DND-41 (cell line): ENCODE measurements at regions not wholly inside any gene's neighbourhood (a gene's known extent, or its start where the extent isn't known, plus 50 kb on each side); places are given as distances from the start of the nearest gene placed in this dataset.

Experiments used
- ATAC-seq: fragments of 200-7000 bp; cut with Tn5 transposase; 3 replicates; pipeline ENCODE4 v1.9.1; 2021; ENCODE audit warnings: low read depth; ENCODE audit not compliant: insufficient read depth
- DNase-seq: peaks from one replicate; pipeline ENCODE4 v3.0.0-alpha.2; 2020
- H2AFZ ChIP-seq: 2 replicates; pipeline ENCODE4 v1.6.0; 2012; ENCODE audit warnings: low read depth, low read length
- H3K27ac ChIP-seq: 2 replicates; pipeline ENCODE4 v1.5.1; 2012; ENCODE audit warnings: low read length, inconsistent platforms
- H3K27me3 ChIP-seq: fragments of 200-600 bp; sonication (generic); 2 replicates; pipeline ENCODE4 v1.6.0; 2012; ENCODE audit warnings: low read length, mild to moderate bottlenecking, inconsistent platforms; ENCODE audit not compliant: insufficient read depth, poor library complexity
- H3K36me3 ChIP-seq: 2 replicates; pipeline ENCODE4 v1.5.1; 2012; ENCODE audit warnings: low read length, inconsistent platforms; ENCODE audit not compliant: insufficient read depth
- H3K4me1 ChIP-seq: 2 replicates; pipeline ENCODE4 v1.5.1; 2012; ENCODE audit warnings: mild to moderate bottlenecking, low read length; ENCODE audit not compliant: insufficient read depth
- H3K4me2 ChIP-seq: 2 replicates; pipeline ENCODE4 v1.6.0; 2012; ENCODE audit warnings: mild to moderate bottlenecking, moderate library complexity, low read length, inconsistent platforms; ENCODE audit not compliant: insufficient read depth
- H3K4me3 ChIP-seq, 2 experiments: fragments of 200-600 bp in 1 of 2; shearing (Covaris generic) in 1 of 2; 2 replicates each; pipeline ENCODE4 v1.5.1; 2012 to 2016; ENCODE audit warnings: inconsistent platforms in 2 of 2, low read length in 2 of 2, mild to moderate bottlenecking in 2 of 2, low read depth in 1 of 2, moderate library complexity in 1 of 2
- H3K79me2 ChIP-seq: 2 replicates; pipeline ENCODE4 v1.6.0; 2012; ENCODE audit warnings: low read length, inconsistent platforms; ENCODE audit not compliant: insufficient read depth
- H3K9ac ChIP-seq: 2 replicates; pipeline ENCODE4 v1.6.0; 2012; ENCODE audit warnings: low read depth, mild to moderate bottlenecking, inconsistent platforms, low read length, moderate library complexity
- H3K9me3 ChIP-seq: 2 replicates; pipeline ENCODE4 v1.5.1; 2012; ENCODE audit warnings: low read length, moderate library complexity, mild to moderate bottlenecking, inconsistent platforms; ENCODE audit not compliant: insufficient read depth, severe bottlenecking
- H4K20me1 ChIP-seq: 2 replicates; pipeline ENCODE4 v1.6.0; 2012; ENCODE audit warnings: low read length; ENCODE audit not compliant: insufficient read depth
- CTCF ChIP-seq: IDR thresholded peaks from 2 replicates; pipeline ENCODE4 v1.5.1; 2012; ENCODE audit warnings: borderline replicate concordance, low read length, moderate library complexity, mild to moderate bottlenecking; ENCODE audit not compliant: poor library complexity, severe bottlenecking; ENCODE audit errors: extremely low read depth
- EZH2 ChIP-seq: IDR thresholded peaks from 3 replicates; pipeline ENCODE4 v1.6.1; 2012; ENCODE audit warnings: borderline replicate concordance, low read depth, mild to moderate bottlenecking, moderate library complexity, low read length, inconsistent platforms; ENCODE audit not compliant: severe bottlenecking

- Histone ChIP-seq H2AFZ (no peak overlapping the region), H4K20me1 (no peaks in the 10 kb centered on the region), H3K79me2 (no peaks in the 10 kb centered on the region), H3K27ac (no peak overlapping the region), H3K36me3 (no peaks in the 10 kb centered on the region), H3K27me3 (no peaks in the 10 kb centered on the region), H3K9me3 (no peaks in the 10 kb centered on the region), H3K4me3 (no peak overlapping the region), H3K9ac (no peak overlapping the region), H3K4me2 (no peak overlapping the region), H3K4me1 (no peaks in the 10 kb centered on the region)
- ATAC-seq, result no peak
- DNase-seq, result no peak
- TF ChIP-seq CTCF (no peak), EZH2 (no peak)
Observed at GRCh38 chr1:223473601-223474344, 80.6 kb downstream of the CCDC185 start.

GRCh38 chr1:223474804-223475203 lies 81.6 kb downstream of the CCDC185 start:
- Histone ChIP-seq H3K27me3 (peaks cover 3% of the 10 kb centered on the region), H3K36me3 (no peaks in the 10 kb centered on the region), H3K79me2 (no peaks in the 10 kb centered on the region), H3K9ac (no peak overlapping the region), H3K27ac (no peak overlapping the region), H3K4me2 (no peak overlapping the region), H3K4me1 (no peaks in the 10 kb centered on the region), H3K9me3 (no peaks in the 10 kb centered on the region), H4K20me1 (no peaks in the 10 kb centered on the region), H3K4me3 (no peak overlapping the region), H2AFZ (no peak overlapping the region)
- TF ChIP-seq CTCF (no peak), EZH2 (no peak)
- DNase-seq (peak; percentile 11), ATAC-seq (peak; percentile 39; the same call in 1 of the 3 replicates)

- Histone ChIP-seq H3K9ac (no peak overlapping the region), H3K9me3 (no peaks in the 10 kb centered on the region), H4K20me1 (no peaks in the 10 kb centered on the region), H3K79me2 (no peaks in the 10 kb centered on the region), H3K4me3 (no peak overlapping the region), H2AFZ (no peak overlapping the region), H3K27me3 (peaks cover 12% of the 10 kb centered on the region), H3K27ac (no peak overlapping the region), H3K4me1 (no peaks in the 10 kb centered on the region), H3K4me2 (no peak overlapping the region), H3K36me3 (no peaks in the 10 kb centered on the region)
- no peak for DNase-seq
- no peak for ATAC-seq
- no peak for TF ChIP-seq EZH2
- no peak for TF ChIP-seq CTCF
Observed at GRCh38 chr1:223477456-223477855, 84.2 kb downstream of the CCDC185 start.

GRCh38 chr1:223478606-223479005 lies 85.4 kb downstream of the CCDC185 start:
- H3K79me2 ChIP-seq, result no peaks in the 10 kb centered on the region
- no peak for TF ChIP-seq EZH2
- no peak for TF ChIP-seq CTCF

More at GRCh38 chr1:223478606-223479005, 85.4 kb downstream of the CCDC185 start:
- H4K20me1 ChIP-seq, result no peaks in the 10 kb centered on the region
- no peaks in the 10 kb centered on the region for H3K9me3 ChIP-seq
- no peak overlapping the region for H3K4me2 ChIP-seq
- no peak for ATAC-seq
- H3K4me3 ChIP-seq, result no peak overlapping the region
- H3K27ac ChIP-seq, result no peak overlapping the region
- DNase-seq, result no peak
- no peaks in the 10 kb centered on the region for H3K4me1 ChIP-seq
- H3K36me3 ChIP-seq, result no peaks in the 10 kb centered on the region
- H3K9ac ChIP-seq, result no peak overlapping the region
- H3K27me3 ChIP-seq, result peaks cover 12% of the 10 kb centered on the region
- no peak overlapping the region for H2AFZ ChIP-seq
